GM12865 (cell line): ENCODE measurements at regions not wholly inside any gene's neighbourhood (a gene's known extent, or its start where the extent isn't known, plus 50 kb on each side); places are given as distances from the start of the nearest gene placed in this dataset.

ENCODE experiments used
- DNase-seq: peaks from one replicate; pipeline ENCODE4 v3.0.0; 2010; ENCODE audit warnings: low read depth
- H3K4me3 ChIP-seq: 2 replicates; pipeline ENCODE4 v1.5.1; 2011; ENCODE audit warnings: mild to moderate bottlenecking, low read depth, low read length, control low read depth
- CTCF ChIP-seq: IDR thresholded peaks from 2 replicates; pipeline ENCODE4 v1.5.1; 2011; ENCODE audit warnings: low read length, control low read depth, low read depth, inconsistent platforms; ENCODE audit not compliant: insufficient read depth; ENCODE audit errors: missing control alignments

DNA sequence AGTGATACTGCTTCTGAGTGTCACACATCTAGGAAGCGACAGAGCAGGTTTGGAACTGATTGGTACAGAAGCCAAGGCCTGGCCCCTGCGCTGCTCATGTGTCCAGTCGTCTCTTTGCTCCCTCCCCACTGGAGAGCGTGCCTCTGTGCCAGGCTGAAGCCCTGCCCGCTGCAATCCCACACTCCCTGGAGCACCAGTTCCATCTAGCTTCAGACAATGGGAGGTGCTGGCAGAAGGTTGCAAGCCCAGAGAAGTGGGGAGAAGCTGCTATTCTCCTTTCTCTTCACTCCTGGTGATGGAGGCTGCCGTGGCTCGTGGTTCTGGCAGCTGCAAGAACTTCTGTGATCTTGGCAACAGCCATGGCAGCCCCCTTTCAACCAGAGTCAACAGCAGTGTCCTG lies 250.9 kb downstream of the MATN1 start:
- H3K4me3 ChIP-seq: no peak overlapping the region
- no peak for DNase-seq
- no peak for TF ChIP-seq CTCF

- no peak for TF ChIP-seq CTCF
- DNase-seq: no peak
- H3K4me3 ChIP-seq: no peak overlapping the region
Observed at GRCh38 chr1:30472009-30472408, 251.4 kb downstream of the MATN1 start.

DNA sequence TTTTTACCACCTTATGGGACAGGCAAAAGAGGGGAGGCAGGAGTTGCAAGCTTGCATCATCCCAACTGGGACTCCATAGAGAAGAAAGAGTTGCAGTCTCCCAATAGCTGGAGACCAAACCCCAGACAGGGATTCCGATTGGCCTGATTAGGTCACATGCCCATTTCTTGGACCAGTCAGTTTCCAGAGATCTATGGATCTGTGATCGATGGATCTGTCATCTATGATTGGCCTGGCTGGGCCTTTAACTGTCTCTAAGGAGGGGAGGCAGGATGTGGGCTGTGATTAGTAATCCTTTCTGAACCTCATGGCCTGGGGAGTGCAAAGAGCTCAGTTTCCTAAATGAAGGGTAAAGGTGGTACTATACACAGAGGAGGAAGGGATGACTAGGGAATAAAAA lies 252.1 kb downstream of the MATN1 start:
- no peak for DNase-seq
- TF ChIP-seq CTCF: no peak

GRCh38 chr1:30469426-30469825 lies 254.0 kb downstream of the MATN1 start:
- no peak overlapping the region for H3K4me3 ChIP-seq

More for the DNA sequence above, 252.1 kb downstream of the MATN1 start:
- no peak overlapping the region for H3K4me3 ChIP-seq

GRCh38 chr1:30467101-30467500 lies 256.3 kb downstream of the MATN1 start:
- no peak overlapping the region for H3K4me3 ChIP-seq
- TF ChIP-seq CTCF: no peak
- no peak for DNase-seq

More at GRCh38 chr1:30469426-30469825, 254.0 kb downstream of the MATN1 start:
- TF ChIP-seq CTCF: no peak
- no peak for DNase-seq

GRCh38 chr1:30466610-30467009 lies 256.8 kb downstream of the MATN1 start:
- no peak overlapping the region for H3K4me3 ChIP-seq
- no peak for TF ChIP-seq CTCF
- DNase-seq: no peak

DNA sequence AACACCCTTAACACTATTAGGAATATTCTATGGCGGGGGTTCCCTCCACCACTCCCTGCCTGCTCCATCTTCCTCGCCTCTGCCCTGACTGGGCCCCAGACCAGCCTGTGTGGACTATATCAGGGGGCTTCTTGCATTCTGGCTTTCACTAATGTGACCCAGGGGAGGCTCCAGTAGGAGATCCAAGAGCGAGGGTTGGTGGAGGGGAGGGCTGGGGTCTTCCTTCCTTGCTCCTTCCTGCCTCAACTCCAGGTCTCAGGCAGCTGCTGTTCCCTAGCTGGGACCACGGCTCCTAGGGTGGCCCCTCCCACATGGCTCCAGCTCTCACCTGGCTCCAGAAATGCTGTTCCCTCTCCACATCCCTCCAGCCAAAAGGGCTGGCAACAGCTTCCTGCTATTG lies 257.4 kb downstream of the MATN1 start:
- TF ChIP-seq CTCF: no peak
- no peak overlapping the region for H3K4me3 ChIP-seq
- DNase-seq: no peak
